BE2C (cell line): ENCODE measurements at regions not wholly inside any gene's neighbourhood (a gene's known extent, or its start where the extent isn't known, plus 50 kb on each side); places are given as distances from the start of the nearest gene placed in this dataset.

Source experiments
- DNase-seq: peaks from one replicate; pipeline ENCODE4 v3.0.0-alpha.2; 2020
- H3K27me3 ChIP-seq: fragments of 250-450 bp; sonication (Bioruptor Pico); 2 replicates; pipeline ENCODE4 v1.5.1; 2020; ENCODE audit warnings: mild to moderate bottlenecking
- H3K36me3 ChIP-seq: fragments of 250-450 bp; sonication (Bioruptor Pico); 2 replicates; pipeline ENCODE4 v1.5.1; 2020; ENCODE audit warnings: mild to moderate bottlenecking
- H3K4me1 ChIP-seq: fragments of 250-450 bp; sonication (Bioruptor Pico); 2 replicates; pipeline ENCODE4 v1.5.1; 2020
- H3K4me3 ChIP-seq: 2 replicates; pipeline ENCODE4 v1.5.1; 2011; ENCODE audit warnings: low read depth, low read length
- H3K9me3 ChIP-seq: fragments of 250-450 bp; sonication (Bioruptor Pico); 2 replicates; pipeline ENCODE4 v1.5.1; 2020
- TF ChIP-seq, protein P1 (sequence below): IDR thresholded peaks from 2 replicates; pipeline ENCODE4 v1.5.1; 2012; ENCODE audit warnings: mild to moderate bottlenecking, low read depth, low read length

DNA sequence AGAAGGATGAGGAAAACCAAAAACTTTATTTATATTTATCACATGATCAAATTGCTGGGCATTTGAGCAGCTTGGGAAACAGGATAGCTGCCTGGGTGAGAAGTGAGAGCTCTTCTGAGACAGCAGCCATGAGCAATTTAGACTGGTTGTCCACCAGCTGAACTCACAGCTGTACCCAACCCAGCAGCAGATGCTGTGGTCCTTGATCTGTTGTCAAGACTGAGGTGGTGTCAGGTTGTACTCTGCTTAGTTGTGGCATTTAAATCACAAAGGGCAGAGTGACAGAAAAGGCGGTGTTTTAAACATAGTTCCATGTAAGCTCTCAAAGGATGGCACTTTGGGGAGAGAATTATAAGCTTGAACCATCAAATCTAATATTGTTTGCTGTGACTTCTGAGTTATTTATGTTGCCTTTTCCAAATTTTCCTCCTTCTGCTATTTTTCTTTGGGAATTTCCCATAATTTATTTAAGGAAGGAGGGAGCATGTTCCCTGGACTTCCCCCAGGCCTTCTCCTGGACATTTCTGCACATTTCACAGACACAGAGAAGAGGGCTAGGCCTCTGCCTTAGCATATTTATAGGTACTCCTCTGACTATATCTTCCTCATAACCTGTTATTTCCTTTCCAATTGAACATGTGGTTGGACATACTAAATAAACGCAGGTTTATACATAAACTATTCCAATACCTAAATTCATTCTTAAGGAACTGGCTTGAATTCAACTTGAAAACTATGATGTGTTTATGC lies 117.7 kb upstream of the FER start:
- DNase-seq = no peak
- Histone ChIP-seq H3K4me3 (no peak overlapping the region), H3K9me3 (no peaks in the 10 kb centered on the region), H3K27me3 (no peaks in the 10 kb centered on the region), H3K4me1 (no peaks in the 10 kb centered on the region), H3K36me3 (no peaks in the 10 kb centered on the region)
- TF ChIP-seq, protein P1, sequence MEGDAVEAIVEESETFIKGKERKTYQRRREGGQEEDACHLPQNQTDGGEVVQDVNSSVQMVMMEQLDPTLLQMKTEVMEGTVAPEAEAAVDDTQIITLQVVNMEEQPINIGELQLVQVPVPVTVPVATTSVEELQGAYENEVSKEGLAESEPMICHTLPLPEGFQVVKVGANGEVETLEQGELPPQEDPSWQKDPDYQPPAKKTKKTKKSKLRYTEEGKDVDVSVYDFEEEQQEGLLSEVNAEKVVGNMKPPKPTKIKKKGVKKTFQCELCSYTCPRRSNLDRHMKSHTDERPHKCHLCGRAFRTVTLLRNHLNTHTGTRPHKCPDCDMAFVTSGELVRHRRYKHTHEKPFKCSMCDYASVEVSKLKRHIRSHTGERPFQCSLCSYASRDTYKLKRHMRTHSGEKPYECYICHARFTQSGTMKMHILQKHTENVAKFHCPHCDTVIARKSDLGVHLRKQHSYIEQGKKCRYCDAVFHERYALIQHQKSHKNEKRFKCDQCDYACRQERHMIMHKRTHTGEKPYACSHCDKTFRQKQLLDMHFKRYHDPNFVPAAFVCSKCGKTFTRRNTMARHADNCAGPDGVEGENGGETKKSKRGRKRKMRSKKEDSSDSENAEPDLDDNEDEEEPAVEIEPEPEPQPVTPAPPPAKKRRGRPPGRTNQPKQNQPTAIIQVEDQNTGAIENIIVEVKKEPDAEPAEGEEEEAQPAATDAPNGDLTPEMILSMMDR = no peak

DNA sequence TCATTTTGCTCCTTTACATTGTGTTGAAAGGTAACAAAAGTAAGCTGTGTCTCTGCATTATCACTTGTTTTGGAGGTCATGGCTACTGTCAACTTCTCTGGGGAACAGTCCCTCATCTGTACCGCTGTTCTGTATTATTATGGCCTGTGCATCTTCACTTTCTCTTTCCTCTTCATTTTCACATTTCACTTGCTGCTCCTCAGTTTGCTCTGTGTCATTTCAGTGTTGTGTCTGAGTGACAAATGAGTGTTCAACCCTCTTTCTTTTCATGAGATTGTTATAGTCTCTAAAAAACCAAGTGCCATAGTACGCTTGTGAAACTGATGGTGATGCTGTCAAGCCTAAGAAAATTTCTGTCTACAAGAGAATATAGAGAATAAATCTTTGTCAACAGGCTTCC lies 122.0 kb upstream of the FER start:
- no peaks in the 10 kb centered on the region for H3K36me3 ChIP-seq
- DNase-seq = no peak
- no peak overlapping the region for H3K4me3 ChIP-seq
- no peaks in the 10 kb centered on the region for H3K9me3 ChIP-seq
- H3K27me3 ChIP-seq = no peaks in the 10 kb centered on the region
- no peaks in the 10 kb centered on the region for H3K4me1 ChIP-seq
- TF ChIP-seq, protein P1 = no peak

GRCh38 chr5:108623826-108624225 lies 123.9 kb upstream of the FER start:
- DNase-seq = no peak
- no peaks in the 10 kb centered on the region for H3K36me3 ChIP-seq
- H3K27me3 ChIP-seq = no peaks in the 10 kb centered on the region
- TF ChIP-seq, protein P1 = no peak
- H3K9me3 ChIP-seq = no peaks in the 10 kb centered on the region
- H3K4me1 ChIP-seq = no peaks in the 10 kb centered on the region
- H3K4me3 ChIP-seq = no peak overlapping the region

- Histone ChIP-seq H3K4me3 (no peak overlapping the region), H3K4me1 (no peaks in the 10 kb centered on the region), H3K9me3 (no peaks in the 10 kb centered on the region), H3K36me3 (no peaks in the 10 kb centered on the region), H3K27me3 (no peaks in the 10 kb centered on the region)
- DNase-seq = no peak
- TF ChIP-seq, protein P1 = no peak
Measured at GRCh38 chr5:108620516-108620915, 127.2 kb upstream of the FER start.

- H3K27me3 ChIP-seq = no peaks in the 10 kb centered on the region
- no peaks in the 10 kb centered on the region for H3K4me1 ChIP-seq
- TF ChIP-seq, protein P1 = no peak
- no peak overlapping the region for H3K4me3 ChIP-seq
- no peak for DNase-seq
- H3K9me3 ChIP-seq = no peaks in the 10 kb centered on the region
- no peaks in the 10 kb centered on the region for H3K36me3 ChIP-seq
Measured at GRCh38 chr5:108619815-108620214, 127.9 kb upstream of the FER start.
